ENCODE measurements at regions not wholly inside any gene's neighbourhood (a gene's known extent, or its start where the extent isn't known, plus 50 kb on each side); places are given as distances from the start of the nearest gene placed in this dataset.

GRCh38 chr13:33633701-33634545, 184.0 kb upstream of the RFC3 start:
- DNase-seq (ENCODE audit: low spot score) = no peak
- no peaks in the 10 kb centered on the region for H3K36me3 ChIP-seq (ENCODE audit: control insufficient read depth in 4 of 4, insufficient read depth in 3 of 4, low read depth in 1 of 4, low read length in 3 of 4)
- TF ChIP-seq RAD21 (IDR thresholded peaks at IDR 0.05) = no peak
- no peak for TF ChIP-seq TAF1 (conservative IDR thresholded peaks at IDR 0.05)
- no peak for TF ChIP-seq HNF4G (IDR thresholded peaks at IDR 0.05)
- no peak for TF ChIP-seq ATF3 (IDR thresholded peaks at IDR 0.05)
- H3K9me3 ChIP-seq (ENCODE audit: control insufficient read depth in 4 of 4, low read length in 3 of 4) = no peaks in the 10 kb centered on the region
- no peak overlapping the region for H3K4me3 ChIP-seq (ENCODE audit: low read depth in 1 of 3, low read length in 3 of 3)
- WGBS = 90% methylated on average over 3 of the region's 3 CpGs
- H3K27me3 ChIP-seq (ENCODE audit: control insufficient read depth in 4 of 4, insufficient read depth in 4 of 4, low read length in 3 of 4) = no peaks in the 10 kb centered on the region
- no peak overlapping the region for H3K9ac ChIP-seq (ENCODE audit: low read depth in 1 of 2, low read length in 2 of 2)
- peaks cover under 1 to 16% (median 13%) of the 10 kb centered on the region in 4 donors for H3K4me1 ChIP-seq (ENCODE audit: control insufficient read depth in 4 of 4, insufficient read depth in 4 of 4, low read length in 3 of 4)
- no peak overlapping the region for H3K27ac ChIP-seq (ENCODE audit: low read depth in 1 of 2, low read length in 2 of 2)

- no peaks in the 10 kb centered on the region for H3K27me3 ChIP-seq (ENCODE audit: control insufficient read depth in 4 of 4, insufficient read depth in 4 of 4, low read length in 3 of 4)
- H3K36me3 ChIP-seq (ENCODE audit: control insufficient read depth in 4 of 4, insufficient read depth in 3 of 4, low read depth in 1 of 4, low read length in 3 of 4) = no peaks in the 10 kb centered on the region
- DNase-seq (ENCODE audit: low spot score) = no peak
- H3K27ac ChIP-seq (ENCODE audit: low read depth in 1 of 2, low read length in 2 of 2) = no peak overlapping the region
- TF ChIP-seq CTCF (IDR thresholded peaks at IDR 0.05; ENCODE audit: low read depth, low read length, missing input control) (no peak), RXRA (IDR thresholded peaks at IDR 0.05) (no peak), RAD21 (IDR thresholded peaks at IDR 0.05) (peak in 1 of 2 donors; percentile 35)
- 85% methylated on average over 8 of the region's 8 CpGs for WGBS
- peaks cover 0 to 16% (median 15%) of the 10 kb centered on the region in 4 donors for H3K4me1 ChIP-seq (ENCODE audit: control insufficient read depth in 4 of 4, insufficient read depth in 4 of 4, low read length in 3 of 4)
- H3K4me3 ChIP-seq (ENCODE audit: low read depth in 1 of 3, low read length in 3 of 3) = no peak overlapping the region
- H3K9me3 ChIP-seq (ENCODE audit: control insufficient read depth in 4 of 4, low read length in 3 of 4) = no peaks in the 10 kb centered on the region
- no peak overlapping the region for H3K9ac ChIP-seq (ENCODE audit: low read depth in 1 of 2, low read length in 2 of 2)
These were observed 183.4 kb upstream of the RFC3 start for GRCh38 chr13:33634546-33634982.

- H3K27ac ChIP-seq (ENCODE audit: low read depth in 1 of 2, low read length in 2 of 2) = no peak overlapping the region
- DNase-seq (ENCODE audit: low spot score) = no peak
- TF ChIP-seq ZBTB33 (IDR thresholded peaks at IDR 0.05) (no peak), REST (IDR thresholded peaks at IDR 0.05) (no peak), SP1 (IDR thresholded peaks at IDR 0.05) (no peak), TAF1 (conservative IDR thresholded peaks at IDR 0.05) (no peak)
These were observed 181.7 kb upstream of the RFC3 start for GRCh38 chr13:33636243-33636642.

More at GRCh38 chr13:33636243-33636642, 181.7 kb upstream of the RFC3 start:
- H3K27me3 ChIP-seq (ENCODE audit: control insufficient read depth in 4 of 4, insufficient read depth in 4 of 4, low read length in 3 of 4) = no peaks in the 10 kb centered on the region
- WGBS = 92% methylated on average over 5 of the region's 5 CpGs
- no peak overlapping the region for H3K4me3 ChIP-seq (ENCODE audit: low read depth in 1 of 3, low read length in 3 of 3)
- peaks cover 0 to 26% (median 12%) of the 10 kb centered on the region in 4 donors for H3K4me1 ChIP-seq (ENCODE audit: control insufficient read depth in 4 of 4, insufficient read depth in 4 of 4, low read length in 3 of 4)
- H3K9me3 ChIP-seq (ENCODE audit: control insufficient read depth in 4 of 4, low read length in 3 of 4) = no peaks in the 10 kb centered on the region
- H3K9ac ChIP-seq (ENCODE audit: low read depth in 1 of 2, low read length in 2 of 2) = no peak overlapping the region
- no peaks in the 10 kb centered on the region for H3K36me3 ChIP-seq (ENCODE audit: control insufficient read depth in 4 of 4, insufficient read depth in 3 of 4, low read depth in 1 of 4, low read length in 3 of 4)
